Cardiac fibroblast (primary cell): ENCODE measurements at regions not wholly inside any gene's neighbourhood (a gene's known extent, or its start where the extent isn't known, plus 50 kb on each side); places are given as distances from the start of the nearest gene placed in this dataset.

Experiments used
- DNase-seq, 2 donors: peaks; one replicate each; pipeline versions ENCODE4 v3.0.0 to v3.0.0-alpha.2; 2010; ENCODE audit warnings: low read depth in 2 of 2
- H3K4me3 ChIP-seq, 2 donors: replicated peaks in 1 of 2; 1 replicate in 1 of 2; 2 replicates in 1 of 2; pipeline ENCODE4 v1.5.1; 2011; ENCODE audit warnings: low read depth in 2 of 2, low read length in 2 of 2, mild to moderate bottlenecking in 2 of 2, moderate library complexity in 1 of 2
- TF ChIP-seq, protein P1 (sequence below): IDR thresholded peaks from one replicate; pipeline ENCODE4 v1.5.1; 2011; ENCODE audit warnings: low read depth, mild to moderate bottlenecking, low read length, inconsistent platforms

GRCh38 chr6:23417133-23417532 is 708.9 kb upstream of the NRSN1 start:
- no peak for DNase-seq
- TF ChIP-seq, protein P1, sequence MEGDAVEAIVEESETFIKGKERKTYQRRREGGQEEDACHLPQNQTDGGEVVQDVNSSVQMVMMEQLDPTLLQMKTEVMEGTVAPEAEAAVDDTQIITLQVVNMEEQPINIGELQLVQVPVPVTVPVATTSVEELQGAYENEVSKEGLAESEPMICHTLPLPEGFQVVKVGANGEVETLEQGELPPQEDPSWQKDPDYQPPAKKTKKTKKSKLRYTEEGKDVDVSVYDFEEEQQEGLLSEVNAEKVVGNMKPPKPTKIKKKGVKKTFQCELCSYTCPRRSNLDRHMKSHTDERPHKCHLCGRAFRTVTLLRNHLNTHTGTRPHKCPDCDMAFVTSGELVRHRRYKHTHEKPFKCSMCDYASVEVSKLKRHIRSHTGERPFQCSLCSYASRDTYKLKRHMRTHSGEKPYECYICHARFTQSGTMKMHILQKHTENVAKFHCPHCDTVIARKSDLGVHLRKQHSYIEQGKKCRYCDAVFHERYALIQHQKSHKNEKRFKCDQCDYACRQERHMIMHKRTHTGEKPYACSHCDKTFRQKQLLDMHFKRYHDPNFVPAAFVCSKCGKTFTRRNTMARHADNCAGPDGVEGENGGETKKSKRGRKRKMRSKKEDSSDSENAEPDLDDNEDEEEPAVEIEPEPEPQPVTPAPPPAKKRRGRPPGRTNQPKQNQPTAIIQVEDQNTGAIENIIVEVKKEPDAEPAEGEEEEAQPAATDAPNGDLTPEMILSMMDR, result no peak
- no peak overlapping the region for H3K4me3 ChIP-seq

GRCh38 chr6:23418095-23418494 is 707.9 kb upstream of the NRSN1 start:
- no peak overlapping the region for H3K4me3 ChIP-seq
- no peak for DNase-seq
- TF ChIP-seq, protein P1, result no peak

DNA sequence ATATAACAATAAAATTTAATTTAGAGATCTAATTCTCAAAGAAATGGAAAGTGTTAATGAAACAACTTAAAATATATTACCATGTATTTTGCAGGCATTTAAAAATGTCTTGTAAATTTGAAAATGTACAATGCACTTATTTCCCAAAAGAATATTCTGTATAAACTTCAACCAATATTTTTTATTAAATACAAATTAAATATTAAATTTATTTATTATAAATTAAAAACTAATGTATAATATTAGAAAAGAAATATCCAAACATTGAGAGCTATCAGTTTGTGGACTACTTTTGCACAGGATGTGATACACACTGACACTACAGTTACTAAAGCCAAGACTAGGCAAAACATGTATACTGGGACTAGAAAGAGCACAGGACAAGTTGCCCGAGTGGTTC is 707.0 kb upstream of the NRSN1 start:
- TF ChIP-seq, protein P1, result no peak
- no peak overlapping the region for H3K4me3 ChIP-seq
- DNase-seq, result no peak

- no peak overlapping the region for H3K4me3 ChIP-seq
- DNase-seq, result no peak
- TF ChIP-seq, protein P1, result no peak
Measured at GRCh38 chr6:23420659-23421350, 705.2 kb upstream of the NRSN1 start.

- H3K4me3 ChIP-seq, result no peak overlapping the region
- TF ChIP-seq, protein P1, result no peak
- no peak for DNase-seq
Measured at GRCh38 chr6:23424584-23424983, 701.4 kb upstream of the NRSN1 start.

- no peak for DNase-seq
- H3K4me3 ChIP-seq, result no peak overlapping the region
- TF ChIP-seq, protein P1, result no peak
Measured at GRCh38 chr6:23435126-23435525, 690.9 kb upstream of the NRSN1 start.

- TF ChIP-seq, protein P1, result no peak
- no peak overlapping the region for H3K4me3 ChIP-seq
- no peak for DNase-seq
Measured at GRCh38 chr6:23435798-23436197, 690.2 kb upstream of the NRSN1 start.
